ENCODE measurements at regions not wholly inside any gene's neighbourhood (a gene's known extent, or its start where the extent isn't known, plus 50 kb on each side); places are given as distances from the start of the nearest gene placed in this dataset.

GRCh38 chr19:28027116-28027515, 1185.8 kb downstream of the UQCRFS1 start:
- no peak for TF ChIP-seq CTCF (IDR thresholded peaks at IDR 0.05)
- no peak for TF ChIP-seq POLR2AphosphoS5 (IDR thresholded peaks at IDR 0.05)
